HPDE6-E6E7 (cell line): ENCODE measurements at regions not wholly inside any gene's neighbourhood (a gene's known extent, or its start where the extent isn't known, plus 50 kb on each side); places are given as distances from the start of the nearest gene placed in this dataset.
A peak's percentile ranks its signal among the peaks of the same experiment; 100 is the strongest.

Experiments
- DNase-seq: peaks from one replicate; pipeline ENCODE4 v3.0.0; 2011; ENCODE audit warnings: missing footprints; ENCODE audit errors: extremely low spot score

GRCh38 chr2:145725876-145726275 is 1206.0 kb upstream of the ZEB2 start:
- no peak for DNase-seq

- DNase-seq = no peak
These were observed 1204.5 kb upstream of the ZEB2 start for GRCh38 chr2:145724311-145724898.

- DNase-seq = no peak
These were observed 1204.0 kb upstream of the ZEB2 start for GRCh38 chr2:145723872-145724271.

- no peak for DNase-seq
These were observed 1201.8 kb upstream of the ZEB2 start for GRCh38 chr2:145721681-145722080.

GRCh38 chr2:145715601-145716000 is 1195.7 kb upstream of the ZEB2 start:
- DNase-seq = no peak

GRCh38 chr2:145710303-145710702 is 1190.4 kb upstream of the ZEB2 start:
- no peak for DNase-seq

GRCh38 chr2:145702305-145702704 is 1182.4 kb upstream of the ZEB2 start:
- no peak for DNase-seq

- DNase-seq = peak; percentile 67
These were observed 1173.1 kb upstream of the ZEB2 start for GRCh38 chr2:145692971-145693478.

- DNase-seq = no peak
These were observed 1171.7 kb upstream of the ZEB2 start for GRCh38 chr2:145691659-145692058.

GRCh38 chr2:145690183-145690778 is 1170.4 kb upstream of the ZEB2 start:
- DNase-seq = no peak

GRCh38 chr2:145689277-145689676 is 1169.4 kb upstream of the ZEB2 start:
- no peak for DNase-seq

GRCh38 chr2:145688156-145688555 is 1168.2 kb upstream of the ZEB2 start:
- no peak for DNase-seq

- no peak for DNase-seq
These were observed 1167.7 kb upstream of the ZEB2 start for GRCh38 chr2:145687442-145688134.

GRCh38 chr2:145685383-145686050 is 1165.6 kb upstream of the ZEB2 start:
- no peak for DNase-seq

- no peak for DNase-seq
These were observed 1162.7 kb upstream of the ZEB2 start for GRCh38 chr2:145682546-145683157.

GRCh38 chr2:145680276-145680675 is 1160.4 kb upstream of the ZEB2 start:
- no peak for DNase-seq

- no peak for DNase-seq
These were observed 1157.5 kb upstream of the ZEB2 start for GRCh38 chr2:145677371-145677770.

- DNase-seq = no peak
These were observed 1154.8 kb upstream of the ZEB2 start for GRCh38 chr2:145674705-145675104.

GRCh38 chr2:145669301-145669700 is 1149.4 kb upstream of the ZEB2 start:
- no peak for DNase-seq

- DNase-seq = no peak
These were observed 1146.6 kb upstream of the ZEB2 start for GRCh38 chr2:145666552-145666951.

- DNase-seq = no peak
These were observed 1137.3 kb upstream of the ZEB2 start for GRCh38 chr2:145657265-145657664.

- DNase-seq = no peak
These were observed 1135.3 kb upstream of the ZEB2 start for GRCh38 chr2:145655165-145655765.
